HUES6 (cell line): ENCODE measurements at regions not wholly inside any gene's neighbourhood (a gene's known extent, or its start where the extent isn't known, plus 50 kb on each side); places are given as distances from the start of the nearest gene placed in this dataset.

Experiments used
- H3K27ac ChIP-seq: 2 replicates; pipeline ENCODE4 v1.7.0; 2013; ENCODE audit warnings: low read depth, mild to moderate bottlenecking, low read length, inconsistent platforms
- H3K27me3 ChIP-seq: 2 replicates; pipeline ENCODE4 v1.6.1; 2013; ENCODE audit warnings: low read length; ENCODE audit not compliant: control insufficient read depth, insufficient read depth
- H3K36me3 ChIP-seq: 2 replicates; pipeline ENCODE4 v1.6.1; 2013; ENCODE audit warnings: low read length; ENCODE audit not compliant: control insufficient read depth, insufficient read depth
- H3K4me1 ChIP-seq: 2 replicates; pipeline ENCODE4 v1.6.1; 2013; ENCODE audit warnings: low read length; ENCODE audit not compliant: control insufficient read depth, insufficient read depth
- H3K4me3 ChIP-seq: 2 replicates; pipeline ENCODE4 v1.5.1; 2013; ENCODE audit warnings: low read depth, low read length
- H3K9ac ChIP-seq: one replicate; pipeline ENCODE4 v1.6.1; 2013; ENCODE audit warnings: mild to moderate bottlenecking, low read length
- H3K9me3 ChIP-seq: 2 replicates; pipeline ENCODE4 v1.6.1; 2013; ENCODE audit warnings: low read depth, low read length; ENCODE audit not compliant: control insufficient read depth, insufficient read depth

DNA sequence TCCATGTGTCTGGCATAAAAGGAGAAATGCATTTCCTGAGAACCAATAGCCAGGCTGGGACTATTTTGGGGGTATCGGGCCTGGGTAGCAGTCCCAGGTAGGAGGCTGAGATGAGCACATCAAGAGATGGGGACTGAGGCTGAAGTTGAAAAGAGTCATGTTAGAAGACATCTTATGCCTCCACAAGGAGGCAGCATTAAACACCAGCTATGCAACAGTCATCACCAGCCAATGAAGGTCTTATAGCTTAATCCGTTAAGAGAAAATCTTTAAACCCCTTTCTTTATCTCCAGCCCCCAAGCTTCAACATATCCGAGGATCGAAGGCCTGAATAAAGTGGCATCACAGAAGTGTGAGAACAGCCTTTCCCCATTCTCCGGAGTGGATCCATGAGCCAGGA, 640.7 kb upstream of the PTBP2 start:
- Histone ChIP-seq H3K27ac (no peak overlapping the region), H3K4me1 (no peaks in the 10 kb centered on the region), H3K4me3 (no peak overlapping the region), H3K9me3 (no peaks in the 10 kb centered on the region), H3K36me3 (no peaks in the 10 kb centered on the region), H3K27me3 (no peaks in the 10 kb centered on the region), H3K9ac (no peak overlapping the region)

DNA sequence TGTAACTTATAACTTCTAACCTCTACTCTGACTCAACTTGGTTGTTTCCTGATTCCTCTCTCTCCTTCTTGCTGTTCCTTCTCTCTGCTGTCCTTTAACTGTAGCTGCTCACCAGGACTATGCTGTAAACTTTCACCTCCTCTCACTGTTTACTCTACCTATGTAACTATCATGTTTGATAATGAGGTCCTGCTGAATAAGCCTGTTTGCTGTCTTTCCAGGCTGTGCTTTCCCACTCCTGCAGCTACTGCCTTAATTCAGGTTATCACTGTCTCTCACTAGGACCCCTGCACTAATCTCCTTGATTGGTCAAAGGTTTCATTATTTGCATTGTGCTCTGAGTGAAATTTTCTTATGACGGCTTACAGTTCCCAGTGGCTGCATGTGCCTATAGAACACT, 633.9 kb upstream of the PTBP2 start:
- Histone ChIP-seq H3K36me3 (no peaks in the 10 kb centered on the region), H3K9ac (no peak overlapping the region), H3K27ac (no peak overlapping the region), H3K4me1 (no peaks in the 10 kb centered on the region), H3K4me3 (no peak overlapping the region), H3K9me3 (no peaks in the 10 kb centered on the region), H3K27me3 (no peaks in the 10 kb centered on the region)

DNA sequence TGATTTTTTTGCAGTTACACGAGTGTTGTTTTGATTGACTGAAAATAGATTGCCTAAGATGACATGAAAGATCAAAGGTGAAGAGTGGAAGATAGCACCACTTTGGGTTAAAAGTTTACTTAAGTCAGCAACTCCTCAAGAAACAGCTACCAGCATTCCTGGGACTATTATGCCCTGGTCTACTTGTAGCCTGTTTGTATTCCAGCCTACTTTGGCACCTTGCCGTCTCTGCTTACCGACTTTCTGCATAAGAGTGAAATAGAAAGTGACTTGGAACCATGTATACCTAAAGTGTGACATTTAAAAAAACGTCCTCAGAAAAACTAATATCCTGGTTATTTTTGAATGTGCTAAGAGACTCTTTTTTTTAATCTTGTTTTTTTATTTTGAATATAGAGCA, 631.5 kb upstream of the PTBP2 start:
- Histone ChIP-seq H3K9ac (no peak overlapping the region), H3K9me3 (no peaks in the 10 kb centered on the region), H3K27ac (no peak overlapping the region), H3K36me3 (no peaks in the 10 kb centered on the region), H3K27me3 (no peaks in the 10 kb centered on the region), H3K4me3 (no peak overlapping the region), H3K4me1 (no peaks in the 10 kb centered on the region)

DNA sequence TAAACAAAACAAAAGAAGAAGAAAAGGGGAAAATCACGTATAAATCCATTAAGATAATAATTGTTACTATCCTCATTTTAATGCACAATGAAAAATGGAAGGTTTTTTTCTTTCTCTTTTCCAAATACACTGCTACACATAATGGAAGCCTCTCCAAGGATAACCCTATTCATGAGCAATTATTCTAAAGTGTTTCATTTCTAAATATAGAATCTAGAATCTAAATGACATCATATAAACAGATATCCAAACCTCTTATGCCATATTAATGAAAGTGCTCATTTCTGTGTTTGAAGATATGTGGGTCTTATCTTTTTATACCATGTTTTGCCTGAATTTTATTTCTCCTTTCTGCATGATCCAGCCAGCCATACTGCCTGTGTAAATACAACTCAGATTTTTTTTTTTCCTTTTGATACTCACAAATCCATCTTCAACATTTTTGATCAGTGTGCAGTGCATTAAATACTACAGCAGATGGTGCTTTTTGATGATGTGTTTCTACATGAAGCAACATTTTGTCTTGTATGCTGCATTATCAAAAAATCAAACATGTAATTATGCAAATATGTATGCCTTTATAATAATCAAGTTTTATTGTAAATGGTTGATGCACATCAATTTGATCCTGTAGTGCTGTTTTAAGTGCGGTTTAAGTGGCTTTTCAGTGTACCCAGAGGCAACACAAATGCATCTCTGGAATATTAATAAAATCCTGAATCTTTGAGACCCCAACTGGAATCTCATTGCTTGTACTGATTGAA, 625.6 kb upstream of the PTBP2 start:
- no peak overlapping the region for H3K4me3 ChIP-seq
- H3K27ac ChIP-seq = no peak overlapping the region
- H3K9ac ChIP-seq = no peak overlapping the region
- H3K27me3 ChIP-seq = no peaks in the 10 kb centered on the region
- H3K9me3 ChIP-seq = no peaks in the 10 kb centered on the region
- no peaks in the 10 kb centered on the region for H3K4me1 ChIP-seq
- H3K36me3 ChIP-seq = no peaks in the 10 kb centered on the region

DNA sequence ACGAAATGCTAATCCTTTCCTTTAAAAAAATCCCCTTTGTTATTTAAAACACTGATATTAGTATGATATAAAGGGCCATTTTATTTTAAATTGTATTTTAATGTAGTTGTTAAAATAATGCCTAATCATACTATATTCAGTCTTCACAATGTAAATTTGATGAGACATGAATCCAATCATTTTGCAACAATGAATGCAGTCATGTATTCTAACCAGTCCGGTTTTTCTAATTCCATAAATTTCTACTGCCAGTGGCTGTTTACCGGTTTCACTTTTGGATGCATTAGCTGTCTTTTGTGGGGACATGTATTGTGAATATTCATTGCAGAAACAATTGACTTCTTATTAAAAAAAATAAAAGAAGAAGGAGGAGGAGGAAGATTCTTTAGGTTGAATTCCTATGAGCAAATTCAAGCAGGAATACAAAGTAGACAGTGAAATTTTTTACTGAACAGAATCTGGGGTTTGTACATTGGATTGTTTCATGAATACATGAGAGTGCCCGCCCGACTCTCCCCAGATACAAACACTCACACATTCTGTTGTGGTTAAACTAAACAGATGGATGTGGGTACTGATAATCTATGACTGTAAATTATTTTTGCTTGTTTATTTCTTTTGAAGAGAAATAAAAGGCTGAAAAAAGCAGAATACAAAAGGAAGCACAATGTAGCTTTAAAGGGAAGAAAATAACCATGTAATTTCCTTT, 624.8 kb upstream of the PTBP2 start:
- H3K36me3 ChIP-seq = no peaks in the 10 kb centered on the region
- H3K4me1 ChIP-seq = no peaks in the 10 kb centered on the region
- no peak overlapping the region for H3K9ac ChIP-seq
- no peak overlapping the region for H3K4me3 ChIP-seq
- no peak overlapping the region for H3K27ac ChIP-seq
- H3K27me3 ChIP-seq = no peaks in the 10 kb centered on the region
- no peaks in the 10 kb centered on the region for H3K9me3 ChIP-seq

DNA sequence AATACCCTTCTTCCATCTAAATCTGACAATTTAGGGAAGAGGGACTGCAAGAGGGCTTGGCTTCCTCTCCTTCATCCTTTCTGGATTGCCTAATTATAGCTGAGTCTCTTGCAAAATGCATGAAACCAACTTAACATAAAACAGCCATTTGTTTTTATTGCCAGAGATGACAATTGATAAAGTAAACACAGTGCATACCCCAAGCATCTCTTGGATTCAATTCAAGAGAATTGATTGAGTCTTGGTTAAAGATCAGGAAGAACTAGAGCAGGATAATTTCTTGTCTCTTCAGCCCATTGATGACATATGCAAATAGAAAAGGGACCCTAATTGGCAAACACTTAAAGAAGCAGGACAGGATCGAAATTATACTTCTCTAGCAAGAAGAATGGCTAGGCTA, 617.1 kb upstream of the PTBP2 start:
- Histone ChIP-seq H3K36me3 (no peaks in the 10 kb centered on the region), H3K4me3 (no peak overlapping the region)

DNA sequence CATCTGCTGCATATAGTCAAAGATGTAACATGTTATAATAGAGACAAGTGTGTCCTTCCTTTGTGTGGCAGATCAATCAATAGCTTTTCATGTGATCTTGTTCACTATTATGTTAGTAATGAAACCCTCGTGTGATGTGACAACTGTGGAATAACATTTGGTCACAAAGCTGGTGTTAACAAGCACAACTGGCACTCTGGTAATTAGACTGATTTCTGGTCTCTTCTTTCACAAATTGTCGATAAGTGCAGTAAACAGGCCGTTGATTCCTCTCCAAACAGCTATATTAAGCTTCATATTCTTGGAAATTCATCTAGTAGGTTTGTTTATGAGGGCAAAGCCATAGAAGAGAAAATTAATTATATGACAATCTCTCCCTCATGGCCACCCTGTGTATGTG, 616.7 kb upstream of the PTBP2 start:
- Histone ChIP-seq H3K9me3 (no peaks in the 10 kb centered on the region), H3K9ac (no peak overlapping the region), H3K4me1 (peaks cover 9% of the 10 kb centered on the region), H3K36me3 (no peaks in the 10 kb centered on the region), H3K27me3 (no peaks in the 10 kb centered on the region), H3K27ac (no peak overlapping the region), H3K4me3 (no peak overlapping the region)

More for the DNA sequence above, 617.1 kb upstream of the PTBP2 start:
- Histone ChIP-seq H3K27ac (no peak overlapping the region), H3K27me3 (no peaks in the 10 kb centered on the region), H3K9ac (no peak overlapping the region), H3K4me1 (peaks cover 9% of the 10 kb centered on the region), H3K9me3 (no peaks in the 10 kb centered on the region)

DNA sequence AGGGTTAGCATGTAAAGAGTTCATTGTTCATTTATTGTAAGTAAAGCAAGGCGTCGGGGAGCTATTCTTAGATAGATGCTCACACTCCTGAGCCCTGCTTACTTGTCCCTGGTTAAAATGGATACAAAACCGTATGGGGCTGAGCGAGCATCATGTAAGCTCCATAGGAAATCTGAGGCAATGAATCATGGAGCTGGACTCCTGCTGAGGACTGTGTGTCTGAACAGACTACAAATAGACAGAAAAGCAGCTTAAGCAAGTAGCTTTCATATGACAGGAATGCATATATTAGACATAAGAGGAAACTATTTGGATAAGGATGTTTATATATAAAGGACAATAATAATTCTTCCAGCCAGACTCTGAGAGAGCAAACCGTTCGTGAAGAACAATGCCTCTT, 604.9 kb upstream of the PTBP2 start:
- Histone ChIP-seq H3K4me1 (no peaks in the 10 kb centered on the region), H3K27me3 (no peaks in the 10 kb centered on the region), H3K9ac (no peak overlapping the region), H3K36me3 (no peaks in the 10 kb centered on the region), H3K27ac (no peak overlapping the region), H3K4me3 (no peak overlapping the region), H3K9me3 (no peaks in the 10 kb centered on the region)

DNA sequence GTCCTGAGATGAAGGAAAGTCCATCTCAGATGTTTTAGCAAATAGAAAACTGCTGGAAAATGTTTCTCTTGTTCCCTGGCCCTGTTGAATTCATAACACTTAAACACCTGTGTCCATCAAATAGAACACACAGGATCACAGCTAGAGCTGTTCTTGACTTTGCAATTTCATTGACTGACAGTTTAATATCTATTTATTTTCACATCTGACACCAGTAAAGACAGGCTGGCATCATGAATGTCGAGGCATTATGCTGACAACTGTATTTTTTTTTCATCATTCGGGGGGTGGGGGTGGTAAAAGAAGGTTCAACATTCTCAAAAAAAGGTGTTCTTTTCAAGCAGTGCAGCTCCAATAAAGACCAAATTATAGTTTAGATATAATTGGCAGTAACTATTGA, 591.2 kb upstream of the PTBP2 start:
- no peaks in the 10 kb centered on the region for H3K9me3 ChIP-seq
- H3K9ac ChIP-seq = no peak overlapping the region
- H3K4me1 ChIP-seq = no peaks in the 10 kb centered on the region
- H3K27ac ChIP-seq = no peak overlapping the region
- H3K27me3 ChIP-seq = no peaks in the 10 kb centered on the region
- no peak overlapping the region for H3K4me3 ChIP-seq
- H3K36me3 ChIP-seq = no peaks in the 10 kb centered on the region

DNA sequence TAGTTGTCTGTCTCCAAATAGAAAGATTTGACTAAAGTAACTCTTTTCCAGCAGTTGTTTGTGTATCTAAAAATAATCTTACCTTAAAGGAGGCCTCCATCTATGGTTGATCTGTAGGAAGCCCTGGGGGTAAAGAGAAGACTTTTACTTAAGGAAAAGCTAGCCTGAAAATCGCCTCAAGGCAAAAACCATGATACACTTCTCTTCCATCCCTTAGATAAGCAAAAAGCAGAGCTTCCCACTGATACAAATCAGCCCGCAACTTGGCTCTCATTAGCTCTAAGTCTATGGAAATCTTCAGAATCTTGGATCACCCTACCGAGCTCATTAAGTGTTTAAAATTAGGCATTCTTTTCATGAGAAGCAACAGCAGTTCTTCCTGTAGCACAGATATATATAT, 576.9 kb upstream of the PTBP2 start:
- Histone ChIP-seq H3K27ac (no peak overlapping the region), H3K9ac (no peak overlapping the region), H3K27me3 (no peaks in the 10 kb centered on the region), H3K4me3 (no peak overlapping the region), H3K4me1 (no peaks in the 10 kb centered on the region), H3K36me3 (no peaks in the 10 kb centered on the region), H3K9me3 (peaks cover 6% of the 10 kb centered on the region; the same call in 1 of the 2 replicates)

DNA sequence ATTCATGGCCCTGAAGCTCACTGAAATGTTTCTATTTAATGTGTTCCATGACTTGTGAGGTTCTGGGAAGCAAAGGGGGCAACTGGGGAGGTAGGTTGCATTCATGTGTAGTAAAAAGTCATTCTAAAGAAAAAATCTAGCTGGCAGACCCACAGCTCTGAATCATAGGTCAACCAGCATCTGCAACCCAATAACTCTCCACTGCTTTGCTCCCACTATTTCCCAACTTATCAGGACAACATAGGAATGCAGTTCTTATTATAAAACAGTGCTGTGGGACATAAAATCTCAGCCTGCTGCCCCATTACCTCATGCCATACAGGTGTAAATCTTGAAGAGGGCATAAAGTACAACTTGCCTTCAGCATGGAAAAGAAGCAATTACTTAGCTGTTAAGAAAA, 576.1 kb upstream of the PTBP2 start:
- Histone ChIP-seq H3K9ac (no peak overlapping the region), H3K4me1 (no peaks in the 10 kb centered on the region), H3K27me3 (no peaks in the 10 kb centered on the region), H3K9me3 (peaks cover 6% of the 10 kb centered on the region; the same call in 1 of the 2 replicates), H3K27ac (no peak overlapping the region), H3K4me3 (no peak overlapping the region), H3K36me3 (no peaks in the 10 kb centered on the region)
